H1 (cell line): ENCODE measurements at regions not wholly inside any gene's neighbourhood (a gene's known extent, or its start where the extent isn't known, plus 50 kb on each side); places are given as distances from the start of the nearest gene placed in this dataset.

ENCODE experiments used
- CTCF ChIA-PET: fragments of 300-600 bp; sonication (Branson Sonifier 250); formaldehyde crosslinking; loops from one replicate; lab custom pipeline; 2021; ENCODE audit not compliant: partially characterized antibody; lab: Charles Lee
- POLR2A ChIA-PET: fragments of 300-600 bp; sonication (Branson Sonifier 250); formaldehyde crosslinking; loops from one replicate; lab custom pipeline; 2021; ENCODE audit warnings: inconsistent platforms; ENCODE audit not compliant: partially characterized antibody; lab: Charles Lee
- DNase-seq, 2 experiments: peaks; one replicate each; pipeline versions ENCODE4 v3.0.0 to v3.0.0-alpha.2; 2010 to 2022; ENCODE audit warnings: low spot score in 2 of 2, low read depth in 1 of 2, mixed read lengths in 1 of 2
- FAIRE-seq: peaks from 2 replicates; lab custom pipeline; 2011; peaks lifted over from hg19 to GRCh38; lab: Jason Lieb, UNC
- H2AFZ ChIP-seq: 2 replicates; pipeline ENCODE4 v1.8.1; 2012; ENCODE audit warnings: low read length, inconsistent platforms
- H2AK5ac ChIP-seq: 2 replicates; pipeline ENCODE4 v1.6.1; 2013; ENCODE audit warnings: low read depth, low read length
- H2BK120ac ChIP-seq: replicated peaks from 2 replicates; pipeline ENCODE3; 2013; ENCODE audit warnings: low read depth, low read length, inconsistent platforms
- H2BK12ac ChIP-seq: 2 replicates; pipeline ENCODE4 v1.6.1; 2013; ENCODE audit warnings: low read depth, low read length
- H2BK15ac ChIP-seq: 2 replicates; pipeline ENCODE4 v1.6.1; 2013; ENCODE audit warnings: low read length
- H2BK20ac ChIP-seq: 2 replicates; pipeline ENCODE4 v1.6.1; 2013; ENCODE audit warnings: low read length
- H2BK5ac ChIP-seq: 2 replicates; pipeline ENCODE4 v1.6.1; 2013; ENCODE audit warnings: low read depth, low read length
- H3K14ac ChIP-seq: 2 replicates; pipeline ENCODE4 v1.6.1; 2013; ENCODE audit warnings: inconsistent platforms; ENCODE audit not compliant: insufficient read length
- H3K18ac ChIP-seq: 2 replicates; pipeline ENCODE4 v1.6.1; 2013; ENCODE audit warnings: low read length; ENCODE audit errors: extremely low read depth
- H3K23ac ChIP-seq: 2 replicates; pipeline ENCODE4 v1.6.1; 2013; ENCODE audit warnings: inconsistent platforms; ENCODE audit not compliant: insufficient read length
- H3K23me2 ChIP-seq: 2 replicates; pipeline ENCODE4 v1.6.1; 2013; ENCODE audit warnings: low read depth, low read length
- H3K27ac ChIP-seq: 2 replicates; pipeline ENCODE4 v1.6.1; 2011; ENCODE audit warnings: low read depth, low read length, inconsistent platforms
- H3K27me3 ChIP-seq, 4 experiments: replicated peaks in 1 of 4; 1 replicate in 1 of 4; 2 replicates in 3 of 4; pipeline versions ENCODE4 v1.6.1 to v1.8.1; 2011 to 2013; ENCODE audit warnings: low read length in 3 of 4, mild to moderate bottlenecking in 3 of 4, inconsistent platforms in 2 of 4, mixed read lengths in 2 of 4, moderate library complexity in 1 of 4; ENCODE audit not compliant: control insufficient read depth in 3 of 4, insufficient read depth in 3 of 4; ENCODE audit errors: extremely low read depth in 1 of 4
- H3K36me3 ChIP-seq, 4 experiments: 2 replicates each; pipeline versions ENCODE4 v1.6.1 to v1.8.1; 2011 to 2013; ENCODE audit warnings: mild to moderate bottlenecking in 4 of 4, low read length in 3 of 4, moderate library complexity in 2 of 4, control low read depth in 1 of 4, inconsistent platforms in 1 of 4; ENCODE audit not compliant: insufficient read depth in 4 of 4, control insufficient read depth in 2 of 4
- H3K4ac ChIP-seq: replicated peaks from 2 replicates; pipeline ENCODE3; 2013; ENCODE audit warnings: low read length, low read depth, mixed read lengths, inconsistent platforms; ENCODE audit not compliant: insufficient read length
- H3K4me1 ChIP-seq, 4 experiments: replicated peaks in 1 of 4; 1 replicate in 1 of 4; 2 replicates in 3 of 4; pipeline versions ENCODE4 v1.6.1 to v1.8.1; 2011 to 2013; ENCODE audit warnings: low read length in 3 of 4, inconsistent platforms in 2 of 4, mixed read lengths in 1 of 4; ENCODE audit not compliant: insufficient read depth in 4 of 4, control insufficient read depth in 3 of 4
- H3K4me2 ChIP-seq, 2 experiments: 2 replicates each; pipeline versions ENCODE4 v1.6.1 to v1.8.1; 2011 to 2013; ENCODE audit warnings: low read depth in 2 of 2, low read length in 2 of 2, control low read depth in 1 of 2, inconsistent platforms in 1 of 2, mild to moderate bottlenecking in 1 of 2; ENCODE audit not compliant: insufficient read depth in 1 of 2
- H3K4me3 ChIP-seq, 4 experiments: fragments of 200-600, 300-600 bp in 1 of 4; sonication (generic), shearing (Covaris generic), sonication (Bioruptor Twin) in 1 of 4; 2 replicates each; pipeline versions ENCODE4 v1.5.1 to v1.8.1; 2011 to 2016; ENCODE audit warnings: low read length in 4 of 4, low read depth in 3 of 4, control low read depth in 2 of 4, inconsistent platforms in 2 of 4, mild to moderate bottlenecking in 2 of 4, mixed read lengths in 1 of 4, moderate library complexity in 1 of 4; ENCODE audit not compliant: insufficient read depth in 2 of 4; ENCODE audit errors: extremely low read depth in 1 of 4
- H3K56ac ChIP-seq: replicated peaks from 2 replicates; pipeline ENCODE3; 2013; ENCODE audit warnings: low read depth, mild to moderate bottlenecking, mixed read lengths, low read length, inconsistent platforms; ENCODE audit not compliant: insufficient read length
- H3K79me1 ChIP-seq: 2 replicates; pipeline ENCODE4 v1.6.1; 2013; ENCODE audit warnings: low read depth, low read length, control low read depth
- H3K79me2 ChIP-seq, 2 experiments: 2 replicates each; pipeline versions ENCODE4 v1.6.1 to v1.8.1; 2012 to 2013; ENCODE audit warnings: low read length in 2 of 2, mild to moderate bottlenecking in 2 of 2, inconsistent platforms in 1 of 2; ENCODE audit not compliant: insufficient read depth in 2 of 2, control insufficient read depth in 1 of 2
- H3K9ac ChIP-seq, 4 experiments: replicated peaks in 1 of 4; 1 replicate in 1 of 4; 2 replicates in 3 of 4; pipeline versions ENCODE4 v1.6.1 to v1.8.1; 2011 to 2013; ENCODE audit warnings: low read depth in 3 of 4, low read length in 3 of 4, control low read depth in 2 of 4, mild to moderate bottlenecking in 2 of 4, moderate library complexity in 2 of 4, inconsistent platforms in 1 of 4; ENCODE audit errors: extremely low read depth in 1 of 4
- H3K9me3 ChIP-seq, 2 experiments: 2 replicates each; pipeline versions ENCODE4 v1.6.1 to v1.8.1; 2012 to 2013; ENCODE audit warnings: mild to moderate bottlenecking in 2 of 2, moderate library complexity in 2 of 2, control low read depth in 1 of 2, inconsistent platforms in 1 of 2, low read depth in 1 of 2, low read length in 1 of 2, mixed read lengths in 1 of 2; ENCODE audit not compliant: insufficient read depth in 2 of 2
- H4K20me1 ChIP-seq, 2 experiments: replicated peaks in 1 of 2; 2 replicates each; pipeline versions ENCODE3 to v1.8.1; 2011 to 2013; ENCODE audit warnings: inconsistent platforms in 2 of 2, low read length in 2 of 2, mild to moderate bottlenecking in 1 of 2; ENCODE audit not compliant: insufficient read depth in 2 of 2, control insufficient read depth in 1 of 2
- H4K5ac ChIP-seq: 2 replicates; pipeline ENCODE4 v1.6.1; 2013; ENCODE audit warnings: low read length, low read depth, mixed read lengths, inconsistent platforms; ENCODE audit not compliant: insufficient read length
- H4K8ac ChIP-seq: 2 replicates; pipeline ENCODE4 v1.8.0; 2013; ENCODE audit warnings: mild to moderate bottlenecking, moderate library complexity, low read length, inconsistent platforms; ENCODE audit not compliant: insufficient read depth; ENCODE audit errors: extremely low read depth
- H4K91ac ChIP-seq: replicated peaks from 2 replicates; pipeline ENCODE3; 2013; ENCODE audit warnings: low read length, mixed read lengths, inconsistent platforms; ENCODE audit not compliant: insufficient read length
- BRCA1 ChIP-seq: IDR thresholded peaks from 2 replicates; pipeline ENCODE4 v1.6.1; 2012; ENCODE audit warnings: low read depth, low read length, improper control_type of control experiment
- CEBPB ChIP-seq: IDR thresholded peaks from 2 replicates; pipeline ENCODE4 v1.6.1; 2012; ENCODE audit warnings: low read depth, low read length
- NANOG ChIP-seq: IDR thresholded peaks from 2 replicates; pipeline ENCODE4 v1.6.1; 2011; ENCODE audit warnings: low read length, low read depth, mild to moderate bottlenecking, inconsistent platforms; ENCODE audit not compliant: insufficient read depth, poor library complexity, severe bottlenecking
- RAD21 ChIP-seq, 2 experiments: IDR thresholded peaks in 1 of 2; conservative IDR thresholded peaks in 1 of 2; 2 replicates each; pipeline ENCODE4 v1.6.1; 2011; ENCODE audit warnings: low read depth in 2 of 2, low read length in 2 of 2, improper control_type of control experiment in 1 of 2, inconsistent platforms in 1 of 2, mild to moderate bottlenecking in 1 of 2, moderate library complexity in 1 of 2
- SIX5 ChIP-seq: IDR thresholded peaks from 2 replicates; pipeline ENCODE4 v1.6.1; 2011; ENCODE audit warnings: mild to moderate bottlenecking, low read depth, low read length
- SP2 ChIP-seq: IDR thresholded peaks from 2 replicates; pipeline ENCODE4 v1.6.1; 2012; ENCODE audit warnings: mild to moderate bottlenecking, low read length, inconsistent platforms
- YY1 ChIP-seq: IDR thresholded peaks from 2 replicates; pipeline ENCODE4 v1.6.1; 2011; ENCODE audit warnings: low read depth, mild to moderate bottlenecking, low read length
- WGBS, 2 experiments: shearing (Covaris generic) in 1 of 2; methylation state at CpG; one replicate each; pipeline versions ENCODE4 v1.1.6 to v1.1.7; 2013 to 2015; ENCODE audit warnings: low lambda C conversion rate in 2 of 2, mixed read lengths in 2 of 2, inconsistent platforms in 1 of 2, low coverage in 1 of 2, missing lambda C conversion rate in 1 of 2; ENCODE audit not compliant: insufficient replicate concordance in 2 of 2, insufficient coverage in 1 of 2, insufficient read length in 1 of 2; ENCODE audit errors: extremely low coverage in 1 of 2, missing lambda C conversion rate in 1 of 2; 5-methylcytosine and 5-hydroxymethylcytosine counted together

DNA sequence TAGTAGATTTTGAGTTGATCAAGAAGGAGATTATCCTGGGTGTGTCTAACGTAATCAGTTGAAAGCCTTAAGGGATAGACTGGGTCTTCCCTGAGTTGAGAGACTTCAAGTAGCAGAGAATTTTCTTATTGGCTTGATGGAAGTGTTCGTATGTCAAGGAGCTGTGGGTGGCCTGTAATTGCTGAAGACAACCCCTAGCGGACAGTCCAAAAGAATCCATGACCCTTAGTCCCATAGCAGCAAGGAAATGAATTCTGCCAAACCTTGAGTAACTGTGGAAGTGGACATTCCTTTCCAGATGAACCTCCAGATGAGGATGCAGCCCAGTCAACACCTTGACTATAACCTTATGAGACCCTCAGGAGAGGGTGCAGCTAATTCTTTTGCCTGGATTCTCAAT is 786.3 kb downstream of the SOCS6 start:
- no peak overlapping the region for H3K4ac ChIP-seq
- no peak for FAIRE-seq

More for the DNA sequence above, 786.3 kb downstream of the SOCS6 start:
- Histone ChIP-seq H3K23me2 (no peaks in the 10 kb centered on the region; the same call in 1 of the 2 replicates), H2AFZ (no peak overlapping the region), H2BK15ac (no peak overlapping the region), H3K9me3 (peaks cover 59 to 65% of the 10 kb centered on the region in 2 experiments), H2AK5ac (no peak overlapping the region), H3K27ac (no peak overlapping the region), H4K91ac (no peak overlapping the region), H3K27me3 (no peaks in the 10 kb centered on the region; a peak in 1 of 7 replicates), H4K8ac (no peak overlapping the region), H3K9ac (no peak overlapping the region), H3K4me2 (no peak overlapping the region), H4K20me1 (no peaks in the 10 kb centered on the region), H4K5ac (no peak overlapping the region), H3K18ac (no peak overlapping the region), H2BK120ac (no peak overlapping the region), H3K79me2 (no peaks in the 10 kb centered on the region), H3K23ac (no peak overlapping the region), H2BK20ac (no peak overlapping the region), H2BK12ac (no peak overlapping the region), H3K14ac (no peak overlapping the region), H3K36me3 (no peaks in the 10 kb centered on the region), H2BK5ac (no peak overlapping the region), H3K4me3 (no peak overlapping the region), H3K79me1 (no peaks in the 10 kb centered on the region), H3K56ac (no peak overlapping the region), H3K4me1 (no peaks in the 10 kb centered on the region)
- DNase-seq, result no peak
- POLR2A ChIA-PET, result no interaction called here
- TF ChIP-seq CEBPB (no peak), SP2 (no peak), BRCA1 (no peak), SIX5 (no peak), YY1 (no peak), RAD21 (IDR thresholded peaks at IDR 0.05 in 1 of 2, conservative IDR thresholded peaks at IDR 0.05 in 1 of 2; ENCODE audit: low read depth in 2 of 2, low read length in 2 of 2) (no peak), NANOG (no peak)
- CTCF ChIA-PET, result no interaction called here
- 82% methylated on average over 3 of the region's 3 CpGs; no CpG with 5 or more reads in 1 of the 2 experiments for WGBS, 2 experiments
